Chondrocyte (in vitro differentiated cells): ENCODE measurements at regions not wholly inside any gene's neighbourhood (a gene's known extent, or its start where the extent isn't known, plus 50 kb on each side); places are given as distances from the start of the nearest gene placed in this dataset.

Experiments
- DNase-seq: peaks from one replicate; pipeline ENCODE4 v3.0.0; 2021; ENCODE audit warnings: mixed read lengths, low spot score
- H3K27ac Mint-ChIP-seq: one replicate; pipeline ENCODE4 v1.8.0; 2021; ENCODE audit warnings: mild to moderate bottlenecking, moderate library complexity, mixed read lengths; ENCODE audit not compliant: unreplicated experiment
- H3K27me3 Mint-ChIP-seq: 2 replicates; pipeline ENCODE4 v1.8.0; 2021; ENCODE audit warnings: low read depth, mixed read lengths
- H3K36me3 Mint-ChIP-seq: 2 replicates; pipeline ENCODE4 v1.8.0; 2021; ENCODE audit warnings: low read depth, mixed read lengths
- H3K4me1 Mint-ChIP-seq: 2 replicates; pipeline ENCODE4 v1.8.0; 2021; ENCODE audit warnings: low read depth, mild to moderate bottlenecking, mixed read lengths
- H3K4me3 Mint-ChIP-seq: one replicate; pipeline ENCODE4 v1.8.0; 2021; ENCODE audit warnings: mild to moderate bottlenecking, moderate library complexity, mixed read lengths; ENCODE audit not compliant: unreplicated experiment
- H3K9me3 Mint-ChIP-seq: 2 replicates; pipeline ENCODE4 v1.8.0; 2021; ENCODE audit warnings: low read depth, mixed read lengths
- TF ChIP-seq, protein P1 (sequence below): fragments of 200-600 bp; sonication (generic); IDR thresholded peaks from 2 replicates; pipeline ENCODE4 v1.5.0; 2021; ENCODE audit warnings: antibody characterized with exemption, mild to moderate bottlenecking, moderate library complexity

GRCh38 chr4:27916452-27917184, 1056.0 kb downstream of the STIM2 start:
- no peak for DNase-seq
- Mint-ChIP-seq H3K4me3 (no peak overlapping the region), H3K36me3 (no peaks in the 10 kb centered on the region), H3K27ac (no peak overlapping the region), H3K9me3 (no peaks in the 10 kb centered on the region), H3K4me1 (peaks cover 25% of the 10 kb centered on the region), H3K27me3 (no peaks in the 10 kb centered on the region)
- TF ChIP-seq, protein P1, sequence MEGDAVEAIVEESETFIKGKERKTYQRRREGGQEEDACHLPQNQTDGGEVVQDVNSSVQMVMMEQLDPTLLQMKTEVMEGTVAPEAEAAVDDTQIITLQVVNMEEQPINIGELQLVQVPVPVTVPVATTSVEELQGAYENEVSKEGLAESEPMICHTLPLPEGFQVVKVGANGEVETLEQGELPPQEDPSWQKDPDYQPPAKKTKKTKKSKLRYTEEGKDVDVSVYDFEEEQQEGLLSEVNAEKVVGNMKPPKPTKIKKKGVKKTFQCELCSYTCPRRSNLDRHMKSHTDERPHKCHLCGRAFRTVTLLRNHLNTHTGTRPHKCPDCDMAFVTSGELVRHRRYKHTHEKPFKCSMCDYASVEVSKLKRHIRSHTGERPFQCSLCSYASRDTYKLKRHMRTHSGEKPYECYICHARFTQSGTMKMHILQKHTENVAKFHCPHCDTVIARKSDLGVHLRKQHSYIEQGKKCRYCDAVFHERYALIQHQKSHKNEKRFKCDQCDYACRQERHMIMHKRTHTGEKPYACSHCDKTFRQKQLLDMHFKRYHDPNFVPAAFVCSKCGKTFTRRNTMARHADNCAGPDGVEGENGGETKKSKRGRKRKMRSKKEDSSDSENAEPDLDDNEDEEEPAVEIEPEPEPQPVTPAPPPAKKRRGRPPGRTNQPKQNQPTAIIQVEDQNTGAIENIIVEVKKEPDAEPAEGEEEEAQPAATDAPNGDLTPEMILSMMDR: no peak

GRCh38 chr4:27917381-27917780, 1056.7 kb downstream of the STIM2 start:
- Mint-ChIP-seq H3K27ac (no peak overlapping the region), H3K4me1 (peaks cover 32% of the 10 kb centered on the region), H3K4me3 (no peak overlapping the region), H3K36me3 (no peaks in the 10 kb centered on the region), H3K9me3 (no peaks in the 10 kb centered on the region), H3K27me3 (no peaks in the 10 kb centered on the region)
- no peak for DNase-seq
- TF ChIP-seq, protein P1: no peak

DNA sequence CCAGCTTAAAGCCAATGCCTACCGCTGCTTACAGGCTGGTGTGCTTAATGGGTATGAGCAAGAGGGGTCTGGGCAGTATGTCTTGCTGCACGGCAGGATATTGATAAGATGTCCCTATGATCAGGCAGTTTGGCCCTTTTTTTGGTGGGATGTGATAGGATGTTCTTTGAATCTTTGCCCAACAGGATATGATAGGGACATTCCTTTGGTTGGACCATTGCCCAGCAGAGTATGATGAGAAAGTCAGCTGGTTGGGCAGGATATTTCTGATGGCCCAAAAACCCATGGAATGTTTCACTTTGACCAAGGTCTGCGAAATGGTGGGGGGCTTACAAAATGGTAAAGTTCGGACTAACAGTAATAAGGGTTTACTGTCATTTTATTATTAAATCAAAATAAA, 1060.6 kb downstream of the STIM2 start:
- TF ChIP-seq, protein P1: no peak
- Mint-ChIP-seq H3K4me1 (peaks cover 34% of the 10 kb centered on the region), H3K36me3 (no peaks in the 10 kb centered on the region), H3K4me3 (no peak overlapping the region), H3K9me3 (peaks cover 7% of the 10 kb centered on the region), H3K27me3 (no peaks in the 10 kb centered on the region), H3K27ac (peak overlapping the region; percentile 5)
- DNase-seq: no peak

GRCh38 chr4:27928761-27929540, 1068.3 kb downstream of the STIM2 start:
- DNase-seq: no peak
- TF ChIP-seq, protein P1: no peak
- H3K27me3 Mint-ChIP-seq: no peaks in the 10 kb centered on the region
- no peak overlapping the region for H3K4me3 Mint-ChIP-seq
- H3K27ac Mint-ChIP-seq: no peak overlapping the region
- no peaks in the 10 kb centered on the region for H3K9me3 Mint-ChIP-seq
- peaks cover 2% of the 10 kb centered on the region for H3K36me3 Mint-ChIP-seq
- no peaks in the 10 kb centered on the region for H3K4me1 Mint-ChIP-seq

- Mint-ChIP-seq H3K4me3 (no peak overlapping the region), H3K4me1 (peaks cover 5% of the 10 kb centered on the region), H3K36me3 (peaks cover 2% of the 10 kb centered on the region), H3K27ac (no peak overlapping the region), H3K9me3 (no peaks in the 10 kb centered on the region), H3K27me3 (no peaks in the 10 kb centered on the region)
- TF ChIP-seq, protein P1: no peak
- DNase-seq: no peak
These were observed 1069.7 kb downstream of the STIM2 start for GRCh38 chr4:27930291-27930690.
